ENCODE measurements at regions not wholly inside any gene's neighbourhood (a gene's known extent, or its start where the extent isn't known, plus 50 kb on each side); places are given as distances from the start of the nearest gene placed in this dataset.

GRCh38 chr3:98994128-98994762 lies 92.8 kb upstream of the DCBLD2 start:
- no peak for DNase-seq (ENCODE audit: low spot score)

- DNase-seq (ENCODE audit: low spot score): no peak
Measured at GRCh38 chr3:98991393-98991792, 89.9 kb upstream of the DCBLD2 start.

GRCh38 chr3:98990657-98991056 lies 89.2 kb upstream of the DCBLD2 start:
- DNase-seq (ENCODE audit: low spot score): no peak

GRCh38 chr3:98986073-98986472 lies 84.6 kb upstream of the DCBLD2 start:
- no peak for DNase-seq (ENCODE audit: low spot score)

DNA sequence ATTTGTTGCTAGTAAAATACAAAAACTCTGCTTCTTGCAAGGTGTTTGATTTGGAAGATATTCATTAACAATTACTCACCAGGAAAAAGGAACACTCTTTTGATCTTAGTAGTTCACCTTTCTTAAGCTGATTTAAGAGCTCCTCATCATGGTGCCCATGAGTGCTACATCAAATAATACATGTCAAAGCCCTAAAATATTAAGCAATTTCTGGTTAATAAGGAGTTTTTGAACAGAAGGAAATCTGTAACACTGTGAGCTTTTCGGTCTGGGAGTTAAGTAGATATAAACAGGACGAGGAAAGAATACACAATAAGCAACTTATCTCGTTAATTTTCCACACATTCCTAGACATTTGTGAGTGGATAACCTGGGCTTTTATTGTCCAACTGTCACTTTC lies 83.9 kb upstream of the DCBLD2 start:
- DNase-seq (ENCODE audit: low spot score): no peak

GRCh38 chr3:98984024-98984423 lies 82.5 kb upstream of the DCBLD2 start:
- no peak for DNase-seq (ENCODE audit: low spot score)

- no peak for DNase-seq (ENCODE audit: low spot score)
Measured at GRCh38 chr3:98982351-98982750, 80.9 kb upstream of the DCBLD2 start.

GRCh38 chr3:98980915-98981596 lies 79.6 kb upstream of the DCBLD2 start:
- no peak for DNase-seq (ENCODE audit: low spot score)

- DNase-seq (ENCODE audit: low spot score): no peak
Measured at GRCh38 chr3:98979296-98979695, 77.8 kb upstream of the DCBLD2 start.

DNA sequence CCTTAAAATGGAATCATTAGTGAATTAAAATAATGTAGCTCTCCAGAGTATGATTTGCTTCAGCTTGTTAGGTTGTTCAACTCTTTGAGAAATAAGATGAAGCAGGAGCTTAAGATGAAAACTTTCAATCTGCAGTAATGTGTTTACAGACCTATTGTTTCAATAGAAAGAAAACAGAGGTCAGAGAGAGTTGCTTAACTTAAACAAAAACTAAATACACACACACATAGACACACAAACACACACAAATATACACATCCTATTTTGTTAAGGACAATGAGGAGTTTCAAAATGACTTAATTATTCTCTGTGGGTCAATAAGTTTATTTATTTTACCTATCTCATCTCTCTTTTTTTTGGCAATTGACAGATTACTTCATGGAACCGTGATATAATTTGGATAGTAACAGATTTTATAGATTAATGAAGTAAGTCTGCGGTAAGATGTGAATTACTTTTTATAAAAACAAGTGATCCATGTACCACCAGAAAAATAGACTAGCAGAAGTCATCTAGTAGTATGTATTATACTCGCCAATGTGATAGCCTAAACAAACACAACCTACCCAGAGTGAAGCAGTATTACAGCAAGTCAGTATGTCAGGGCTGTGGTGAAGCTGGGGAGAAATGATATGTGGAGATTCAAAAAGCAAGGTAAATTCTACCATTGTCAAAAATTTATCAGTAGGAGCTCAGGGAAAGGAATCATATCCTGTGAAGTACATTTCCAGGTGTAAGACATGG lies 76.7 kb upstream of the DCBLD2 start:
- no peak for DNase-seq (ENCODE audit: low spot score)

DNA sequence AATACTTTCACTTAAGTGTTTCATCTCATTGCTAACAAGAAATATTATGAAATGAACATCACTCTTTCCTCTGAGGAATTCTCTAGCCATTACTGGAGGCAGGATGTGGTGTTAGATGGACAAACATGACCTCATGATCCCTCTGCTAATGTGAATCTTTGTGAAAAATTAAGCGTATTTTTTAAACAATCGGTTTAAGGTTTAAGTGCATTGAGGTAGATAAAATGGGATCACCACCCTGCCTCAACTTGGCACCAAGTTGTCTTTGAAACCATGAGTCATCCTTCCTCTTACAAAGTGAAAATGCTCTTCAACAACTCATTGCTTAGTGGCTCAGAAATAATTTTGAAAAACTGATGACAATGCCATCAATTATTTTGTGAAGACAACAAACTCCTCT lies 76.0 kb upstream of the DCBLD2 start:
- DNase-seq (ENCODE audit: low spot score): no peak

- DNase-seq (ENCODE audit: low spot score): no peak
Measured at GRCh38 chr3:98974442-98974841, 72.9 kb upstream of the DCBLD2 start.

DNA sequence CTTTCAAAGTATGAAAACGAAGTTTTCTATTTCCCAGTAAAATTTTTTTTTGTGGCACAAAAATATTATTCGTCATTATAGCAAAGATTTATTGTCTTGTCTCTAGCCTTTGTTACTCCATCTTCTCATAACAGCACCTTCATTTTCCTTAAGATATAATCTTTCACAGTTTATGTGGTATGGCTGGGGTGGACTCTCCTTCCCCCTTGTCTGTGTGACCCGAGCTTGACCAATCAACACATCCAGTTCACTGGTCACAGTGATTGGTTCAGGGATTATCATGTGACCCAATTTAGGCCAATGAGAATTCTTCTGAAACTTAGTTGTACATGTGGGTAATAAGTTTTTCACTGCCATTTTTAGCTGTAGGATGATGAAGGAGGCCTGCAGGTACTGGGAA lies 71.2 kb upstream of the DCBLD2 start:
- no peak for DNase-seq (ENCODE audit: low spot score)

DNA sequence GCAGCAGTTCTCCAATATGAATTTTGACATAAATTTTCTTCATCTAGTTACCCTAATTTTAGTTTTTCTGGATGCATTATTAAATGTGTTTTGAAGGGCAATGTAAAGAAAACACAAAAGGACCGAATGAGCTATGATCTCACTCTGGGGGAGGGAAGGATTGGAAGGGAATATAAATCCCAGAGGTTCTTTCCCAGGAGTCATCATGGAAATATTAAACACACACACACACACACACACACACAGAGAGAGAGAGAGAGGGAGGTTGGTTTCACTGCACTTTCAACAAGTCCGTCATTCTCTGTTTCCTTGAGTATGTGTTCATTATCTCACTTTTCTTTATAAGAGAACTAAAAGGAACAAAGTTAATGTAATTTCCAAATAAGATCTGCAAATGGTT lies 70.7 kb upstream of the DCBLD2 start:
- no peak for DNase-seq (ENCODE audit: low spot score)

DNA sequence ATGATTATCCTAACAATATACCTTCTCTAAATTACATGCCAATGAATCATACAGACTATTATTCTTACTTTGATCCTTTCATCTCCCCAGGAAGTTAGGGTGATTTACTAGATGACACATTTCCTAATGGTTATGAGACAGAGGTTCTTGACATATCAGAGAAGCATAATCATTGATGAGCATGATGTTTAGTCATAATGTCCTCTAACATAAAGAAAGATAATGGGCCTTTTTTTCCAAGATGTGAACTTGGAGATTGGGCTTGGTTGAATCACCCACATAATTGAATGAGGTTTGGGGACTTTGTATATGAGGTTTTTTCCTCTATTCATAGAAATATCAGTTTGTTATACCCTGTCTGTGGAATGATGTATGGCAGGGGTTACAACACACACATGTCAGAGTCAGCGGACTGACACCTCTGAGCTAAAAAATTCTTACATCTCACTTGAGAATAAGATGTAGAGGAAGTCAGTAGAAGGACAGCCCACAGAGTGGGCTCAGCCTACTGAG lies 69.7 kb upstream of the DCBLD2 start:
- DNase-seq (ENCODE audit: low spot score): no peak

GRCh38 chr3:98969295-98969694 lies 67.8 kb upstream of the DCBLD2 start:
- no peak for DNase-seq (ENCODE audit: low spot score)

DNA sequence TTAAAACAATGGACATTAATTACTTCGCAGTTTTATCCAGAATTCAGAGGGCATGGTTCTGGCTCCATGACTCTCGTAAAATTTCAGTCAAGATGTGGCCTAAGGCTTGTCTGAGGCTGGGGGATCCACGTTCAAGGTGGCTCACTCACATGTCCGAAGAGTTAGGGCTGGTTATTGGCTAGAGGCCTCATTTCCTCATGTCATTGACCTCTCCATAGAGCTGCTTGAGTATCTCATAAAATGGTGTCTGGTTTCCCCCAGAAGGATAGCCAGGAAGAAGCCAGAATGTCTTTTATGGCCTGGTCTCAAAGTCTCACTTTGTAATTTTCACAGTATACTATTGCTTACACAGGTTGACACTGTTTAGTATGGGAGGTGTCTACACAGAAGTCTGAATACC lies 67.3 kb upstream of the DCBLD2 start:
- no peak for DNase-seq (ENCODE audit: low spot score)

GRCh38 chr3:98968347-98968746 lies 66.9 kb upstream of the DCBLD2 start:
- DNase-seq (ENCODE audit: low spot score): no peak

GRCh38 chr3:98967758-98968157 lies 66.3 kb upstream of the DCBLD2 start:
- DNase-seq (ENCODE audit: low spot score): no peak

DNA sequence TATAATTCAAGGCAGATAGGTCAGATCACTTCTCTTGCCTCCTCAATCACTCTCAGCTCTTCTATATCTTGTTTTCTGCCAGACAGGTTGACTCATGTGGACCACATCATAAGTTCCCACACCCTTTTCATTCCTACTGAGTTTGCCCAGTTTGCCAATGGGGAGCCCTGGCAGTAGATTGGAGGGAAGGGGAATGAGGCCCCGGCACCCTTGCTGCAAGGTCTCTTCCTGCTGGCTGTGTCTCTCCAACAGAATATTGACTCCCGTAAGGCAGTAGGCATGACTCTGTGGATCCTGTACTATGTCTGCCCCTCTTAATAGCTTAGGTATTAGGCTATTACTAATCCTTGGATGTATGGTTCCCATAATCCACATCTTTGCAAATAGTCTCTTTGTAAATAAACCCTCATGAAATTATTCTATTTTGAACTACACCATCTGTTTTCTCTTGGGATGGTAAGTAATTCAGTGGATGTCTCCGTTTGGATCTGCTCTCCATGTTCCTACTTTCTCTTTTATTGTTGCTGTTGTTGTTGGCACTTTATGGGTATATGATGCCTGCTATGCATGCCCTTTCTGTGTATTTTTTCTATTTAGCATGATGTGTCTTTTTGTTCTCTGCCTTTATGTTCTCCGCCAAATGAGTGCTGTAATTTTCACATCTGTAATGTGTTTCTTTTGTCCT lies 65.5 kb upstream of the DCBLD2 start:
- DNase-seq (ENCODE audit: low spot score): no peak

DNA sequence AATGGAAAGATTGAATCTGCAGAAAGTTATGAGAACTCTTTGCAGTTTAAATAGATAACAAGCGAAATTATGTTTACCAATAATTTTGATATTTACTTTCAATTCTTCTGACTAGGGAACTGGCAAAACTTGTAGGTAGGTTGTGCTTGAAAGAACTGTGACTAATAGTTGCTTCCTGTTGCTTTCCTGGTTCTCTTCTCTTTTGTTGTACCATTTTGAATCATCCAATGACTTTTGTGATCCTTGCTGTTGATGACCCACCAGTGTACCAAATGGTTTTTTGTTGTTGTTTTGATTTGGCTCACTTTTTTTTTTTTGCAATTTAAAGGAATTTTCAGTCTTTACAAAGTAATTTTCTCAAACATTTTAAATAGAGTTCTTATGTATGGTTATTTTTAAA lies 64.9 kb upstream of the DCBLD2 start:
- no peak for DNase-seq (ENCODE audit: low spot score)

DNA sequence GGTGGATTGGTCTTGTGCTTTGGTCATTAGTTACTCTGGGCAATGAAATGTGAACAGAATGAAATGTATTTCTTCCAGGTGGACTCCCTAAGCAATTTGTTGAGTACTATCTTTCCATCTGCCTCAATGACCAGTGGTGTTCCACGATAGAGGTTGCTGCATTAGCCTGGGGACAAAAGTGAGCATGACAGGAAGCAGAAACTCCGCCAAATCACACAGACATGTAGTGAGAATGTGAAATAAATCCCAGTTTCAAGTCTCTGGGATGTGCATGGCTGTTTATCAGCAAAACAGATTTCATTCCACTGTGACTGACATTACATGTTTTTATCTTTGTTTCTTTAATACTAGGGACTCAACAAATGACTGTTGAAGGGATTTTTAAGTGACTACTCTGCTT lies 63.3 kb upstream of the DCBLD2 start:
- DNase-seq (ENCODE audit: low spot score): no peak

Measured in mucosa of gallbladder (tissue), 1 donor.